HEK293 (cell line): ENCODE measurements at regions not wholly inside any gene's neighbourhood (a gene's known extent, or its start where the extent isn't known, plus 50 kb on each side); places are given as distances from the start of the nearest gene placed in this dataset.

ENCODE experiments used
- CTCF ChIA-PET: fragments of 350-600 bp; formaldehyde crosslinking; extraction: SDS; loops from one replicate; lab custom pipeline; 2021; ENCODE audit warnings: antibody characterized with exemption; lab: Yijun Ruan, JAX
- POLR2A ChIA-PET: fragments of 300-600 bp; formaldehyde crosslinking; extraction: SDS; loops from one replicate; lab custom pipeline; 2020; ENCODE audit warnings: antibody characterized with exemption, inconsistent platforms; lab: Yijun Ruan, JAX
- H3K27ac ChIP-seq: fragments of 200-500 bp; sonication (Bioruptor generic); 2 replicates; pipeline ENCODE4 v1.5.1; 2014; ENCODE audit warnings: low read depth, low read length, control low read depth, inconsistent platforms; ENCODE audit errors: extremely low read depth
- H3K36me3 ChIP-seq, 2 experiments: fragments of 200-500 bp in 1 of 2; sonication (Bioruptor generic) in 1 of 2; 1 replicate in 1 of 2; 2 replicates in 1 of 2; pipeline ENCODE4 v1.5.1; 2014 to 2017; ENCODE audit warnings: inconsistent platforms in 2 of 2, low read length in 2 of 2; ENCODE audit not compliant: control insufficient read depth in 2 of 2, insufficient read depth in 1 of 2
- H3K4me1 ChIP-seq: fragments of 200-500 bp; sonication (Bioruptor generic); 2 replicates; pipeline ENCODE4 v1.5.1; 2014; ENCODE audit warnings: mild to moderate bottlenecking, low read length, inconsistent platforms; ENCODE audit not compliant: control insufficient read depth, insufficient read depth
- H3K4me3 ChIP-seq: 2 replicates; pipeline ENCODE4 v1.5.1; 2011; ENCODE audit warnings: low read depth, mild to moderate bottlenecking, control low read depth, low read length, moderate library complexity
- H3K9me3 ChIP-seq: fragments of 200-500 bp; sonication (Bioruptor generic); 2 replicates; pipeline ENCODE4 v1.5.1; 2014; ENCODE audit warnings: low read depth, low read length, inconsistent platforms; ENCODE audit not compliant: control insufficient read depth, insufficient read depth
- PRDM6 ChIP-seq: fragments of 450-650 bp; formaldehyde crosslinking; IDR thresholded peaks from 2 replicates; pipeline ENCODE4 v1.5.1; 2017; ENCODE audit warnings: missing biosample characterization, missing genetic modification characterization
- SP7 ChIP-seq: fragments of 450-650 bp; formaldehyde crosslinking; IDR thresholded peaks from 2 replicates; pipeline ENCODE4 v1.5.1; 2016; ENCODE audit warnings: missing biosample characterization, missing genetic modification characterization
- TRIM28 ChIP-seq: IDR thresholded peaks from 2 replicates; pipeline ENCODE4 v1.6.1; 2011; ENCODE audit warnings: low read length, control low read depth, borderline replicate concordance
- ZBTB21 ChIP-seq: fragments of 450-650 bp; formaldehyde crosslinking; IDR thresholded peaks from 2 replicates; pipeline ENCODE4 v1.5.1; 2017; ENCODE audit warnings: missing biosample characterization, missing genetic modification characterization
- ZBTB26 ChIP-seq: fragments of 450-650 bp; formaldehyde crosslinking; optimal IDR thresholded peaks from 2 replicates; pipeline ENCODE3; 2016; ENCODE audit warnings: missing biosample characterization, mild to moderate bottlenecking, missing genetic modification characterization
- ZBTB6 ChIP-seq: fragments of 450-650 bp; formaldehyde crosslinking; IDR thresholded peaks from 2 replicates; pipeline ENCODE4 v1.5.1; 2017; ENCODE audit warnings: missing biosample characterization, missing genetic modification characterization
- ZFP69B ChIP-seq: fragments of 450-650 bp; formaldehyde crosslinking; IDR thresholded peaks from 2 replicates; pipeline ENCODE4 v1.5.1; 2016; ENCODE audit warnings: missing biosample characterization, missing genetic modification characterization
- ZNF112 ChIP-seq: fragments of 450-650 bp; formaldehyde crosslinking; IDR thresholded peaks from 2 replicates; pipeline ENCODE4 v1.5.0; 2017; ENCODE audit warnings: missing biosample characterization, missing genetic modification characterization
- ZNF121 ChIP-seq: fragments of 450-650 bp; formaldehyde crosslinking; IDR thresholded peaks from 2 replicates; pipeline ENCODE4 v1.5.1; 2016; ENCODE audit warnings: missing biosample characterization, missing genetic modification characterization
- ZNF138 ChIP-seq: fragments of 450-650 bp; formaldehyde crosslinking; IDR thresholded peaks from 2 replicates; pipeline ENCODE4 v1.5.1; 2016; ENCODE audit warnings: missing biosample characterization, missing genetic modification characterization, borderline replicate concordance
- ZNF366 ChIP-seq: fragments of 450-650 bp; formaldehyde crosslinking; conservative IDR thresholded peaks from 2 replicates; pipeline ENCODE4 v1.5.1; 2016; ENCODE audit warnings: missing biosample characterization, missing genetic modification characterization
- ZNF518A ChIP-seq: fragments of 450-650 bp; formaldehyde crosslinking; conservative IDR thresholded peaks from 2 replicates; pipeline ENCODE4 v1.5.1; 2016; ENCODE audit warnings: low read depth, missing biosample characterization, missing genetic modification characterization
- ZNF548 ChIP-seq: fragments of 450-650 bp; formaldehyde crosslinking; IDR thresholded peaks from 2 replicates; pipeline ENCODE4 v1.5.1; 2016; ENCODE audit warnings: missing biosample characterization, missing genetic modification characterization
- ZNF549 ChIP-seq: fragments of 450-650 bp; IDR thresholded peaks from 2 replicates; pipeline ENCODE4 v1.5.1; 2018; ENCODE audit warnings: missing biosample characterization, missing genetic modification characterization, mild to moderate bottlenecking, inconsistent platforms, moderate library complexity
- ZNF621 ChIP-seq: fragments of 450-650 bp; formaldehyde crosslinking; IDR thresholded peaks from 2 replicates; pipeline ENCODE4 v1.5.1; 2017; ENCODE audit warnings: missing biosample characterization, missing genetic modification characterization
- ZNF692 ChIP-seq: fragments of 450-650 bp; formaldehyde crosslinking; IDR thresholded peaks from 2 replicates; pipeline ENCODE4 v1.5.1; 2016; ENCODE audit warnings: missing biosample characterization, missing genetic modification characterization
- ZNF776 ChIP-seq: fragments of 450-650 bp; formaldehyde crosslinking; IDR thresholded peaks from 2 replicates; pipeline ENCODE4 v1.5.0; 2017; ENCODE audit warnings: missing biosample characterization, missing genetic modification characterization, borderline replicate concordance
- ZNF792 ChIP-seq: fragments of 450-650 bp; formaldehyde crosslinking; IDR thresholded peaks from 2 replicates; pipeline ENCODE4 v1.5.1; 2016; ENCODE audit warnings: missing biosample characterization, missing genetic modification characterization
- ZNF837 ChIP-seq: fragments of 450-650 bp; formaldehyde crosslinking; IDR thresholded peaks from 2 replicates; pipeline ENCODE4 v1.5.1; 2016; ENCODE audit warnings: missing biosample characterization, missing genetic modification characterization
- ZSCAN16 ChIP-seq: fragments of 450-650 bp; formaldehyde crosslinking; IDR thresholded peaks from 2 replicates; pipeline ENCODE4 v1.5.1; 2016; ENCODE audit warnings: missing biosample characterization, missing genetic modification characterization
- ZSCAN18 ChIP-seq: fragments of 450-650 bp; formaldehyde crosslinking; IDR thresholded peaks from 2 replicates; pipeline ENCODE4 v1.5.1; 2016; ENCODE audit warnings: missing biosample characterization, missing genetic modification characterization

- POLR2A ChIA-PET, result no interaction called here
- H3K4me1 ChIP-seq, result no peaks in the 10 kb centered on the region
- H3K4me3 ChIP-seq, result no peak overlapping the region
- no peak for TF ChIP-seq ZNF138 (tag by site-specific recombination)
- no peak for TF ChIP-seq ZNF792 (tag by site-specific recombination)
- TF ChIP-seq ZNF366 (tag by site-specific recombination), result no peak
- TF ChIP-seq ZNF837 (tag by site-specific recombination), result no peak
- no peak for TF ChIP-seq ZNF548 (tag by site-specific recombination)
- no peak for TF ChIP-seq ZNF776 (tag by site-specific recombination)
- no peaks in the 10 kb centered on the region for H3K36me3 ChIP-seq
- CTCF ChIA-PET, result interaction anchor here (1.7 kb wide), 1 partner anchor 50 kb away, joined by 5 read pairs; the partner anchor contains the start of gene CPNE4
- no peaks in the 10 kb centered on the region for H3K9me3 ChIP-seq
- H3K27ac ChIP-seq, result no peak overlapping the region
These were observed 50.2 kb upstream of the CPNE4 start for GRCh38 chr3:132084982-132085381.

- ChIA-PET CTCF (no interaction called here), POLR2A (no interaction called here)
- H3K4me1 ChIP-seq, result no peaks in the 10 kb centered on the region
- no peaks in the 10 kb centered on the region for H3K9me3 ChIP-seq
- no peak overlapping the region for H3K4me3 ChIP-seq
- H3K27ac ChIP-seq, result no peak overlapping the region
- H3K36me3 ChIP-seq, result no peaks in the 10 kb centered on the region
- TF ChIP-seq SP7 (tag by site-specific recombination) (no peak), ZBTB26 (tag by site-specific recombination) (no peak), ZNF121 (tag by site-specific recombination) (no peak), ZFP69B (tag by site-specific recombination) (no peak), TRIM28 (no peak), ZSCAN18 (no peak), ZNF621 (tag by site-specific recombination) (no peak), ZSCAN16 (tag by site-specific recombination) (no peak), ZBTB21 (tag by site-specific recombination) (no peak), ZNF112 (tag by site-specific recombination) (no peak), ZNF692 (tag by site-specific recombination) (no peak), ZBTB6 (tag by site-specific recombination) (no peak), ZNF518A (tag by site-specific recombination) (no peak), ZNF549 (tag by site-specific recombination) (no peak), PRDM6 (no peak)
These were observed 52.5 kb upstream of the CPNE4 start for GRCh38 chr3:132087356-132087755.
